COLO668 (cell line): ENCODE measurements at regions not wholly inside any gene's neighbourhood (a gene's known extent, or its start where the extent isn't known, plus 50 kb on each side); places are given as distances from the start of the nearest gene placed in this dataset.

Experiments used
- DNase-seq: peaks from one replicate; lab custom pipeline; 2025; ENCODE audit not compliant: unreplicated experiment; lab: John Stamatoyannopoulos, UW

- DNase-seq: no peak
These were observed 969.9 kb downstream of the KCNMA1 start for GRCh38 chr10:76667408-76668370.

DNA sequence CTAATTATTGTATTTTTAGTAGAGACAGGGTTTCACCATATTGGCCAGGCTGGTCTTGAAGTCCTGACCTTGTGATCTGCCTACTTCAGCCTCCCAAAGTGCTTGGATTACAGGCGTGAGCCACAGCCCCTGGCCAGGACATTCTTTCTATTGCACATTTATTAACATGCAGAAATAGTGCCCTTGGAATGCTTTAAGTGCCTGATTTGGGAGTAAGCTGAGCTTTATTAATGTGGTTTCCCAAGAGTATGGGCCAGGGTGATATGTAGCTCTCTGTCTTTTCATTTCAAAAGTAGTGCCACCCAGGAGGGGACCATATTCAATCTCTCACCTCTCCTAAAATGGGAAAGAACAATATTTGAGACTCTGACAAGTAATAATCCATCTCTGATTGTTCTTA lies 970.7 kb downstream of the KCNMA1 start:
- no peak for DNase-seq

GRCh38 chr10:76665029-76665428 lies 972.6 kb downstream of the KCNMA1 start:
- no peak for DNase-seq

DNA sequence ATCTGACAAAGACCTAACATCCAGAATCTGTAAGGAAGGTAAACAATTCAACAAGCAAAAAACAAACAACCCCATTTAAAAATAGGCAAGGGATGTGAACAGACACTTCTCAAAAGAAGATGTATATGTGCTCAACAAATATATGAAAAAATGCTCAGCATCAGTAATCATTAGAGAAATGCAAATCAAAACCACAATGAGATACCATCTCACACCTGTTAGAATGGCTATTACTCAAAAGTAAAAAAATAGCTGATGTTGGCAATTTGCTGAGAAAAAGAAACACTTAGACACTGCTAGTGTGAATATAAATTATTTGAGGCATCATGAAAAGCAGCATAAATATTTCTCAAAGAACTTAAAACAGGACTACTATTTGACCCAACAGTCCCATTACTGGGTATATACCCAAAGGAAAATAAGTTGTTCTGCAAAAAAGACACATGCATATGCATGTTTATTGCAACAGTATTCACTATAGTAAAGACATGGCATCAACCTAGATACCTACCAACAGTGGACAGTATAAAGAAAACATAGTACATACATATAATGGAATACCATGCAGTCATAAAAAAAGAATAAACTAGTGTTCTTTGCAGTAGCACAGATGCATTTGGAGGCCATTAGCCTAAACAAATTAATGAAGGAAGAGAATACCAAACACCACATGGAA lies 980.1 kb downstream of the KCNMA1 start:
- DNase-seq: no peak

GRCh38 chr10:76651154-76651553 lies 986.5 kb downstream of the KCNMA1 start:
- no peak for DNase-seq

- peak; percentile 6 for DNase-seq
These were observed 987.9 kb downstream of the KCNMA1 start for GRCh38 chr10:76649723-76650127.

DNA sequence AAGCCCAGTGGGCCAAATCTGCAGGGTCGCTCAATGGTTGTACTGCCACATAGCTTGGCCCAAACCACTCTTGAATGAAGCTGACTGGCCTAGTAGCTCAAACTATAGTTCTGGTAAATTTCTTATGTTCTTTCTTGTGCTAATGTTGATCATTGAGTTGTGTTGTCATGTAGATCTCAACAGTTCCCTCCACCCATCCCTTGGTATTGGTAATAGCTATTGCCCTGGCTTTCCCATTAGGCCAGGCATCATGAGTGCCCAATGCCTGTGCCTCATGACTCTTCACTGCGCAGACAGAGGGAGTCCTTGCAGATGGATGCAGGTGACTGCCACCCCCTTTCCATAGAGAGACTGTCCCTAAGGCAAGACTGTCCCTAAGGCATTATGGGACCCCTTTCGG lies 988.4 kb downstream of the KCNMA1 start:
- DNase-seq: no peak

- no peak for DNase-seq
These were observed 990.3 kb downstream of the KCNMA1 start for GRCh38 chr10:76647301-76647700.

DNA sequence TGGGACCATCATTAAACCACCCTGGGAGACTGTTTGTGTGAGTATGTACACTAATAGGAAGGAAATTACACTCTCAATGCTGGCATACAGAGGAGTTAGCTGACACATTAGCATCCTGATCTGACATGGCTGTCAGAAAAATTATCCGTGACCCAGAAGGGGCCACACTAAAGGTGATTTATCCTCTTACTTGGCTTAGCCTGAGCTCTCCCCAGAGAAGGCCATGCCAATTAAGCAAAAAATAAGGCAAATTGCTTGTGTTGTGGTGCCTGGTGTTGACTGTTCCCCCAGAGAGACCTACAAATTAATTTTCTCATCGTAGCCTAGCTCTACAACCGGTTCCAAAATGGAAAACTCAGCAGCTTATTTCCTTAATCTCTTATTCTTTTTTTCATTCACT lies 992.3 kb downstream of the KCNMA1 start:
- no peak for DNase-seq

GRCh38 chr10:76644476-76644875 lies 993.1 kb downstream of the KCNMA1 start:
- DNase-seq: no peak

- peak; percentile 6 for DNase-seq
These were observed 994.1 kb downstream of the KCNMA1 start for GRCh38 chr10:76643511-76643911.

DNA sequence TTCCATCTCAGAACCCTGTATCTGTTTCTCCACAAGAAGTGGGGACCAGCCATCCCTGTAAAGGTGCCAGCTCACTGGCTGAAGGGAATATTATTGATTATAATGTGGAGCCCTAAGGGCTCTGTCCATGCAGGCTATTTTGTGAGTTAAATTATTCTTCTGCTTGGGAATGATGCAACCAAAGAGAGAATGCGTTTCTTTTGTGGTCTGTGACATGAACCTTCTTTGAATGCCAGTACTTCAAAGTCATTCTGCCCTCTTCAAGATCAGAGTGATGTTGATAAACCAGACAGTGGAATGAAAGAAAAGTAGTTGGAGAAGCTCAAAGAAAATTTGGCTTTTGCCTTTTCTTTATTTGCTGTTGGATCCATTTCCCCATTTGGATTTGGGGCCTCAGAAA lies 995.2 kb downstream of the KCNMA1 start:
- no peak for DNase-seq

GRCh38 chr10:76641215-76641614 lies 996.4 kb downstream of the KCNMA1 start:
- DNase-seq: no peak

DNA sequence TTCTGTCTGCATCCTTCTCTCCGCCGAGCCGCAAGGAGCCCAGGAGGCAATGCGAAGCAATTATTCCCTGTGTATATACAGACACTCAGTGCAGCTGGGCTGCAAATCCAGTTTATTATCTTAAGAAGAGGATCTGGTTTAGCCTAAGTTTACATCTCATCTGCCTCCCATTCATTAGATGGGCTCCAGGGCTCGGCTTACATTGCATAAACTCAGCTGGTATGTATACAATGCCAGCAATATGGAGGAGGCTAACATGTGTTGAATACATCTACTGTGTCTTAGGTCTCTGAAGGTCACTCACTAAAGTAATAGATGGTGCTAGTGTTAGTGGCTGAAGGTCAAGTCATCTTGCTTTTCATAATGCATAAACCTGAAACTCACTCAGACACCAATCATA lies 996.8 kb downstream of the KCNMA1 start:
- DNase-seq: no peak

DNA sequence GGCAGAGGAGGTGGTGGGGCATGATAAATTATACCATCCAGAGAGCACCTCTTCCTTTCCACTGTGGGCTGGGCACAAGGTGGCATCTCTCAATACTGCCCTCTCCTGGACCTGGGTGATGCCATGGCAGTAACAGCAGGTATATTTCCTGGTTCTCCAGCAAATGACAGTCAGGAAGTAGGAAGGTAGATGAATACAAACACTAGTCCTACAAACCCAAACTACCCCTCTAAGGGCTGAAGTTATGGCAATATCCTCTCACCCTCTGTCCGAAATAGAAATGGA lies 1004.9 kb downstream of the KCNMA1 start:
- peak; percentile 23 for DNase-seq

- no peak for DNase-seq
These were observed 1005.5 kb downstream of the KCNMA1 start for GRCh38 chr10:76631884-76632766.

- DNase-seq: no peak
These were observed 1006.5 kb downstream of the KCNMA1 start for GRCh38 chr10:76631036-76631670.

DNA sequence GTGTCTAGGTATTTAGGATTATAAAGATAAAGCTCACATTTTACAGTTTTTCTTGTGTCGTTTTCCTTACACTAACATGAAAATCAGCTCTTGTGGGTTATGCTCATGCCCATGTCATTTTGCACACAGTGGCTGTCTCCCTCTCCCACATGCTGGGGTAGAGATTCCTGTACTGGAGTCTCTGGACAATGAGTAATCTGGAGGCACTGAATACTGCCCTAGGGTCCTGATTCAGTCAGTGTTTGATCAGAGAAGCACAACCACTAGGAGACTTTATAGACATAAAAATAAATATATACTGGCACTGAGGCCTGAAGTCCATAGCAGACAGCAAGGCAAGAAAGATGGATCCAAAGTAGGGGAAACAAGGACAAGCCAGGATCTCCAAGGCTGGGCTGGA lies 1008.8 kb downstream of the KCNMA1 start:
- DNase-seq: no peak

GRCh38 chr10:76626386-76626785 lies 1011.2 kb downstream of the KCNMA1 start:
- DNase-seq: no peak

- no peak for DNase-seq
These were observed 1013.1 kb downstream of the KCNMA1 start for GRCh38 chr10:76624470-76624869.
